NCI-H2196 (cell line): ENCODE measurements at regions not wholly inside any gene's neighbourhood (a gene's known extent, or its start where the extent isn't known, plus 50 kb on each side); places are given as distances from the start of the nearest gene placed in this dataset.
A peak's percentile ranks its signal among the peaks of the same experiment; 100 is the strongest.
"Not testable (repeated sequence)": the region's sequence is repeated elsewhere in the genome, so short reads cannot be mapped to it uniquely, and the experiment has no call there.

Experiments used
- DNase-seq: peaks from one replicate; lab custom pipeline; 2025; ENCODE audit not compliant: unreplicated experiment; lab: John Stamatoyannopoulos, UW

GRCh38 chr2:121068851-121069250 is 216.2 kb downstream of the TFCP2L1 start:
- no peak for DNase-seq

DNA sequence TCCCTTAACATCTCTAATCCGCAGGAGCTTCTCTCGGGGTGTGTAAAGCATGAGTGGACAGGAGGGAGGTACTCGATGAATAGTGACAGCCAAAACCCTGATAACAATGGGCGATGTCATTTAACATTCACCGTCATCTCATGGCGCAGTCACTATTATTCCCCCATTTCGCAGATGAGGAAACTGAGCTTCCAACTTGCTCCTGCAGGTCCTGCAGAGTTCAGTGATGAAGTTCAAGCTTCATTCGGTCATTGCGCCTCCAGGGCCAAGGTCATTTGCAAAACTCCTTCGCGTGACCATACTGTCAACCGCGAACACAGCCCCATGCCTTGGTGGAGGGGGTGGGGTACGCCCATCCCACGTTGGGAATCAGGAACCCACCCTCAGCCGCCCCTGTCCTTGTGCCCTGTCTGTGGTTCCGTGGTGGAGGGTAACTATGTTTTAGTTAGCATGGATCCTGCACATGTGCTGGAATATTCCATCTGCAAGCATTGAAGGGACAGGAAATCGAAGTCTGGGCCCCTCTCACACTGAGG is 215.5 kb downstream of the TFCP2L1 start:
- no peak for DNase-seq

DNA sequence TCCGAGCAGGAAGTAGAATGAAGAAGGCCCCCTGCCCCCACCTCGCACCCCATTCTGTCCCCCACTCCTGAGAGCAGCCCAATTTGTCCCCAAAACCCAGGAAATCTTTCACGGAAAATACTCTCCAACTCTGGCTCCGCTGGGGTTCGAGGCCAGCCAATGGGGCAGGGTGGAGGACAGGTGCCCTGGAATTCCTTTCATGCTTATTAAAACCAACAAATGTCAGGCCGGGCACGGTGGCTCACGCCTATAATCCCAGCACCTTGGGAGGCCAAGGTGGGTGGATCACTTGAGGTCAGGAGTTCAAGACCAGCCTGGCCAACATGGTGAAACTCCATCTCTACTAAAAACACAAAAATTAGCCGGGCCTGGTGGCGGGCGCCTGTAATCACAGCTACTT is 214.9 kb downstream of the TFCP2L1 start:
- DNase-seq = not testable (repeated sequence)

GRCh38 chr2:121071034-121071504 is 213.9 kb downstream of the TFCP2L1 start:
- peak; percentile 71 for DNase-seq

DNA sequence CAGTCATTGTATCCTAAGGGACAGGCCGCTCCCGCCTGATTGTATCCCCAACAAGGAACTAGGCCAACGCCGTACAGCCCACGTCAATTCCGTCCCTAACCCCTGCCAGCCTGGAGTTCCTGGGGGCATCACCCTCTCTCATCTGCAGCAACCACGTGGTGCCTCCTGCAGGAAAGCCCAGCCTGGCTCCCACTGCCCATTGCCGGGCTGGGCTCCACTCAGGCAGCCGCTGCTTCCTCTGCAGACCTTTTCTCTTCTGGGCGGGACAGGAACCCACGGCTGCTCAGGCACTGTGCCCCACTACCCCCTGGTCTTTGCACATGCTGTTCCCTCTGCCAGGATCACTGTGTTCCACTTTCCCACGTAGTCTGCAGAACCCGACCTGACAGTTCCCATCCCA is 212.2 kb downstream of the TFCP2L1 start:
- DNase-seq = no peak

DNA sequence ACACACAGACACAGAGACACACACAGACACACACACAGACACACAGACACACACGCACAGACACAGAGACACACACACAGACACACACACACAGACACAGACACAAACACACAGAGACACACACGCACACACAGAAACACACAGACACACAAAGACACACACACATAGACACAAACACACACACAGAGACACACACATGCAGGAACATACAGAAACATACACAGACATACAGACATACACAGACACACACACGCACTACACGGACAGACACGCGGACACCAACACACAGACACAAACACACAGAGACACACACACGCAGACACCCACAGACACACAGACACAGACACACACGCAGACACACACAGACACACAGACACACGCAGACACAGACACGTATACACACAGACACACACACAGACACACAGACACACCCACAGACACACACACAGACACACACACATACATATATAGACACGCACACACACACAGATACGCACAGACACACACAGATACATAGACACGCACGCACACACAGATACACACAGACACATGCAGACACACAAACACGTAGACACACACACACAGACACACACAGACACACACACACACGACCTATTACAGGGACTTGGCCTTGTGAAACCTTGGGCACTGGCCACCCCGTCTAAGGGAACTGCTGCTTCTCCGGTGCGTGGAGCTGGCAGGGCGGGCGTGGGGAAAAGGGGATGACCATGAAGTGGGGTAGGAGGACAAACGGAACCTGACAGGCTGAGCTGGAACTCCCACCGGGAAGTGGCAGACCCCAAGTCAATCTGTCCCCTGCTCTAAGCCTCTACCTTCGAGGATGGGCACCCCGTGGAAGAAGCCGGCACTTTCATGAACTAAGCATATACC is 211.4 kb downstream of the TFCP2L1 start:
- DNase-seq = no peak

GRCh38 chr2:121074293-121074932 is 210.6 kb downstream of the TFCP2L1 start:
- DNase-seq = no peak

DNA sequence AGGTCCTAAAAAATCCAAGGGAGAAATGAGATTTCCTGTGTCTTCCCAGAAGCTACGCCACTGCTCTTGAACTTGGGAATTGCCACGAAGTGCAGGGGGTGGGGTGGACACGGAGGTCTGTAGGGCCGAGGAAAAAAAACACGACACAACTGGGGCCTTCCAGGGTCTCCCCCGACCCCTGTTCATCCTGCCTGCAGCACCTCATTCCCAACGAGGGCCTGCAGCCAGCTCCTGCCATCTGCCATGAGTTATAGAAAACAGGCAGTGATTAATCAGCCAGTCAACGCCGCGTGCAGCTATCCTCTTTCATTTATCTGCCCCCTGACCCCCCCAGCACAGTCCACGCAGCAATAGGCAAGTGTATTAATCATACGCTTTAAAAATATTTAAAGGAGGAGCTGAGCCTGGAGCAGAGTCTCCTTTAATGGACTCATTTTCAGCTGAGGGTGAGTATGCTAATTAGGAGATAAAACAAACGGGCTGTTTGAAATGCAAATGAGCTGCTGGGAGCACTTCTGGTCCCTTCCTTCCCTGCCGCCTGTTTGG is 209.9 kb downstream of the TFCP2L1 start:
- DNase-seq = peak; percentile 76

DNA sequence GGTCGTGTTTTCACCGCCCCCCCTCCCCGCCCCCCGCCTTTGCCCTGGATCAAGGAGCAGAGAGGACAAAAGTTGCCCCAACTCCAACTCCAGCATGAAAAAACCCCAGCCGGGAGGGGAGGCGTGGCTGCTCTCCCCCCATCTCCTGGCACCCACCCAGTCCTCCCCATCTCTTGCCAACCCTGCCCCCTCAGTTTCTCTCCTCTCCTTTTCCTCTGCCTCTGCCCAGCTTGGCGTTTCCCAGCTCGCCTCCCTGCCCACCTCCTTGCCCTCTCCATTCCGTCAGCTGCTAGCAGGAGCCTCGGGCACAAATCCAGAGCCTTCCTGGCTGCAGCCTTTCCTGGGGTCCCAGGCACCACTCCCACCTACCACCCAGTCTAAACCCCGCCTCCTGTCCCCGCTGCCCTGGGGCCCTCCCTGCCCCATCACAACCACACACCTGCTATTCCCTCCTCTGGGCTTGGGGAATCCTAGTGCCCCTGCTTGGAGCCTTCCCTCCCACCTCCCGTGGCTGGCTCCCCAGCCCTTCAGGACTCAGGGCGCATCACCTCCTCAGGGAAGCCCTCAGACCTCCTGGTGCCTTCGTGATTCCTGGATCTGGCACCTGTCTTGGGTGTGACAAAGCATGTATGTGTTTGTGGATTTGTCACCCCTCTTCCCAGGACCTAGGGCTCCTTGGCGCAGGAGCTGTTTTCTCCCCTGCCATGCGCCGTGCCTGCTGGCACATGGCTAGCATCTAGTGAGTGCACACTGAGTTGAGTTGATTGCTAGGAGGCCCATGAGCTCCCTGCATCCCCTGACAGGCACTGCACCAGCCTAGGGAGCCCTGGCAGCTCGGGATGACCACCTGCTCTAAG is 209.1 kb downstream of the TFCP2L1 start:
- peak; percentile 49 for DNase-seq

- no peak for DNase-seq
Observed at GRCh38 chr2:121076498-121076820, 208.5 kb downstream of the TFCP2L1 start.

DNA sequence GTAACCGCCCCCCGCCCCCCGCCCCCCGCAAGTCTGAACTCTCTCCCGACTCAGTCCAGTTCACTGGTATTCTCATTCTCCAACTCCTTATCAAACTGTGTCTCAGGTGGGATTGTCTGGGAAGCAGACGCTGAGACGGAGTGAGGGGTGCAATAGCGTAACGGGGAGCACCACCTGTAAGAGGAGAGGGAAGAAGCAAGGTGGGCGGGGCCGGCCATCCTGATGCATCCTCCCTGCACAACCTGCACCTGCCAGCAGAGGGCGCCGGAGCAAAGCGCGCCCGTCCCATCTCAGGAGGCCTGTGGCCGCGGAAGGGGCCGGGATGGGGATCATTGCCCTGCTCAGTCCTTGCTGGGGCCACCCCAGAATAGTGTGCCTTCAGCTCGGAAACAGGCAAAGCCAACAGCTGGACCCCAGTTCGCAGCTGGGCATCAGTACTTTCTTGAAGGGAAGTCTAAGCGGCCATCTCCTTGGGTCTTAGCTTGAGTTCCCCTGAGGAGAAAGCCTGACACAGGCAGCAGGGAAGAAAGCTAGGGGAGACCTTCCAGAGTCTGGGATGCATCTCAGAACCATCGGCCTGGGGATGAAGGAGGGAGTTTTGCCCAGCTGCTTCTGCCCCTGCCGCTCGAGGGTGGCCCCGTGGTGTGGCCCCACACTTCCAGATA is 208.0 kb downstream of the TFCP2L1 start:
- peak; percentile 65 for DNase-seq

GRCh38 chr2:121078899-121079298 is 206.1 kb downstream of the TFCP2L1 start:
- no peak for DNase-seq

DNA sequence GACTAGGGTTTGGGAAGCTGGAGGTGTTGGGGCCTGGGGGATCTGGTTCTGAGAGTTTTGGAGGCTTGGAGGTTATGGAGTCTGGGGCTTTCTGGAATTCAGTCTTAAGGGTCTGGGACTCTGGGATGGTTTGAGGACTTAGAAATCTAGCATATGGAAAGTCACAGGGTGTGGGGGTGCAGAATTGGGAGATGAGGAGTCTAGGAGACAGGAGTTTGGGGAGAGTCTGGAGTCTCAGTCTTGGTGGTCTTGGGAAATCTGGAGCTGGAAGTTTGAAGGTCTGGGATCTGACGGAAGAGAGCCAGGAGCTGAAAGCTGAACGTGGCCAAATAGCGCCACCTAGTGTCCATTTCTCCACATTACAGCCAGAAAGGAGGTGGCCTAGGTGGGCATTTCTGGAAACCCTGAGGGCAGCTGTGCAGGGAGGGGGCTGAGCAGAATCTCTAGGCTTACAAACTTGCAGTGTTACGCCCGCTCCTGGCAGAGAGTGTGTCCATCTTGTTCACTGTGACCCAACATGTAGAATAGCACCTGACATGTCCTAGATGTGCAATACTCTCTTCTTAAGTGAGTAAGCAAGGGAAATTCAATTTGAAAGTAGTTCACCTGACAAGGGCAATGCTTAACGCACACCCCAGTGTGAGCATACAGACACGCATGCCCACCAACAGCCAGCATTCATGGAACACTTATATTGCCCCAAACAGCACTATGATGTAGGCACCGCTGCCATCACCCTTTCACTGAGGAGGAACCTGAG is 204.8 kb downstream of the TFCP2L1 start:
- peak; percentile 76 for DNase-seq

- DNase-seq = no peak
Observed at GRCh38 chr2:121081701-121082100, 203.3 kb downstream of the TFCP2L1 start.

DNA sequence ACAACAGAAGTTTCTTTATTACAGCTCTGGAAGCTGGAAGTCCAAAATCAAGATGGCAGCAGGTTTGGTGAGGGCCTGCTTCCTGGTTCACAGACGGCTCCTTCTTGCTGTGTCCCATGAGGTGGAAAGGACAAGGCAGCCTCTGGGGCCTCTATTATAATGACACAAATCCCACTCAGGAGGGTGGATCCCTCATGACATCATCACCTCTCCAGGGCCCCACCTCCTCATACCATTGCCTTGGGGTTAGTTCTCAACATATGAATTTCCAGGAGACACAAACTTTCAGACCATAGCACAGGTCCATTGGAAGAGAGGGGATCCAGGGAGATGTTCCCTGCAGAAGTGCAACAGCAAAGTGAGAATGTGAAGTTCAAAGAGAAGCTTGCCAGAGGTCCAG is 202.8 kb downstream of the TFCP2L1 start:
- no peak for DNase-seq

GRCh38 chr2:121084130-121084680 is 200.8 kb downstream of the TFCP2L1 start:
- no peak for DNase-seq

GRCh38 chr2:121085801-121086200 is 199.2 kb downstream of the TFCP2L1 start:
- DNase-seq = peak; percentile 54

DNA sequence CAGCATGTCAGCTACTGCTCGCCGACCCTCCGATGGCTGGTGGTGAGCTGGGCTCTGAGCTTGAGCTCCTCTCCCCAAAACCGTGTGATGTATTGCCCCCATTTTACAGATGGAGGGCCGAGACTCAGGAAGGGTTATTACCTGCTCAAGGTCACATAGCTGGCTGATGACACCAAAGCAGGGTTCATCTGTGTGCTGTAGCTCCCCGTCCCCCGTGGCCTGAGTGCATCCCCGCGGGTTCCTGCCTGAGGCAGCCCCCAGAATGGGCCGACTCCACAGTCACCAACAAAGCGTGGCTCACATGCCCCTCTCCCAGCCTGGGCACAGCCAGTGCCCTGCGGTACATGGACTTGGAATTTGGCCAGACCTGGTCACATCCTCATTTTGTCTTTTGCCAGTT is 198.6 kb downstream of the TFCP2L1 start:
- no peak for DNase-seq

DNA sequence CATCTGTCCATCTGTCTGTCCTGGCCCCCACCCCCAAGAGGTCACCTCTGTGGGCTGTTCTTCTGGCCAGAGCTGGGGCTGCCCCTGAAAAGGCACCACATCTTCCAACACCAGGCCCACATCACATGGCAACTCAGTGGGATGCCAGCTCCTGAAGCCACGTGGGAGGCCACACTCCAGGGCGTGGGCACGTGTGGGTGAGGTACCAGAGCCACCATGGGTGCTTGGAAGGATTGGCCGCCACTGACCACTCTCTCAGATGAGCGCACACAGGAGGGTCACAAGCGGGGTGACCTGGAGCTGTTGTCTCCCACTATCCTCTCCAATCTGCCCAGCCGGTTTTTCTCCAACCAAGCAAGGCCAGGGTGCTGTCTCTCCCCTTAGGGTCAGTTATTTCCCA is 197.9 kb downstream of the TFCP2L1 start:
- DNase-seq = no peak
